HG02763 (cell line): ENCODE measurements at regions not wholly inside any gene's neighbourhood (a gene's known extent, or its start where the extent isn't known, plus 50 kb on each side); places are given as distances from the start of the nearest gene placed in this dataset.

Source experiments
- ATAC-seq: cut with Tn5 transposase; IDR thresholded peaks from one replicate; pipeline ENCODE4 v1.9.1; 2021; ENCODE audit warnings: mild to moderate bottlenecking, moderate library complexity; ENCODE audit not compliant: unreplicated experiment

- ATAC-seq, result no peak
Observed at GRCh38 chr5:158174026-158174425, 315.1 kb upstream of the CLINT1 start.

- no peak for ATAC-seq
Observed at GRCh38 chr5:158172005-158172404, 313.1 kb upstream of the CLINT1 start.

DNA sequence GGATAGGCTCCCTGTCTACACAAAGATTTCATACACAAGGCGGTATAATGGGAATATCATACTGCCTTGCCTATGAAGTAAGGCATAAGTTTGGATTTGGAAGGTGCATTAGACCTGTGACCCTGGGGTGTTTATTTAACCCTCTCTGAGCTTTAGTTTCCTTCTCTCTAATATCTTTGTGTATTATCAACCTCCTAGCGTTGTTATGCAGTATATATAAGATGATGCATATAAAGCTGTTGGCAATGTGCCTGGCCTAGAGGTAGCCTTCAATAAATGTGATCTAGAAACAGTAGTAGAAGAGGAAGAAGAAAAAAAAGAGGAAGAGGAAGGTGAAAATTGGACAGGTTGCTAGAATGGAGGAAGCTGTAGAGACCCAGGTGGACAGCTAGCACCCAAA, 311.6 kb upstream of the CLINT1 start:
- no peak for ATAC-seq

DNA sequence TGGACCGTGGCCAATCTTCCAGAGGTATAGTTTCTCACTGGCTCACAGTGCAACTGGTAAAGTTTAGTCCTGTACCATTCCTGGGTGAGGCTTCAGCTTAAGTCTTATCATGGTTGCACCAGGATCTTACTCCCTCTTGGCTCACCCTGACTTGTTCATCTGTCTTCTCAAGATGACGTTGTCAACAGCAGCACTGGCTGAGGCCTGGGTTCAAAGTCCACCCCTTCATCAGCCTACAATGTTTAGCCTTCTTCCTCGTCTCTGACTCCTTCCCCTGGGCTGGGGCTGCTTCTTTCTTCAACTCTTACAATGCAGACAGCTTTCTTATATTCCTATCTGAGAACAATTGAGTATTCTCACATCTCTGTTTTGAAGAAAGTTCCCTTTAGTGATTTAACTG, 311.1 kb upstream of the CLINT1 start:
- ATAC-seq, result no peak

DNA sequence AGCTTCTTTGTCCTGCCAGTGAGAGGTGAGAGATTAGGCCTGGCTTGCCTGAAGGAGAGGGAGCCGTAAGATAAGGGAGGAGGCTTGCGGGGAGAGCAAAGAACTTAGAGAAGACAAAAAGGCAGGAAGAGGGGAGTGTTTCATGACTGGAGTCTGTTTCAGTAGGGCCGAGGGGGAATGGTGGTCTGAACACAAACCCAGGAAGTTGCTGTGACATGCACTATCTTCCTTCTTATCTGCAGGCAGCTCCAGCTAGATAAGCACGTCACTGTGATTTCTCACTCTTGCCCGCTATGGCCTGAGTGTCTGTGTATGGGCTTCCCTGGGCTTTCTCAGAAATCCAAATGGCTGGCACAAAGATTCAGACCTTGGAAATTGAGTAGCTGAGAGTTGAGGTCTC, 307.5 kb upstream of the CLINT1 start:
- ATAC-seq, result no peak

GRCh38 chr5:158165647-158166046, 306.7 kb upstream of the CLINT1 start:
- no peak for ATAC-seq

- ATAC-seq, result no peak
Observed at GRCh38 chr5:158164296-158165047, 305.5 kb upstream of the CLINT1 start.

DNA sequence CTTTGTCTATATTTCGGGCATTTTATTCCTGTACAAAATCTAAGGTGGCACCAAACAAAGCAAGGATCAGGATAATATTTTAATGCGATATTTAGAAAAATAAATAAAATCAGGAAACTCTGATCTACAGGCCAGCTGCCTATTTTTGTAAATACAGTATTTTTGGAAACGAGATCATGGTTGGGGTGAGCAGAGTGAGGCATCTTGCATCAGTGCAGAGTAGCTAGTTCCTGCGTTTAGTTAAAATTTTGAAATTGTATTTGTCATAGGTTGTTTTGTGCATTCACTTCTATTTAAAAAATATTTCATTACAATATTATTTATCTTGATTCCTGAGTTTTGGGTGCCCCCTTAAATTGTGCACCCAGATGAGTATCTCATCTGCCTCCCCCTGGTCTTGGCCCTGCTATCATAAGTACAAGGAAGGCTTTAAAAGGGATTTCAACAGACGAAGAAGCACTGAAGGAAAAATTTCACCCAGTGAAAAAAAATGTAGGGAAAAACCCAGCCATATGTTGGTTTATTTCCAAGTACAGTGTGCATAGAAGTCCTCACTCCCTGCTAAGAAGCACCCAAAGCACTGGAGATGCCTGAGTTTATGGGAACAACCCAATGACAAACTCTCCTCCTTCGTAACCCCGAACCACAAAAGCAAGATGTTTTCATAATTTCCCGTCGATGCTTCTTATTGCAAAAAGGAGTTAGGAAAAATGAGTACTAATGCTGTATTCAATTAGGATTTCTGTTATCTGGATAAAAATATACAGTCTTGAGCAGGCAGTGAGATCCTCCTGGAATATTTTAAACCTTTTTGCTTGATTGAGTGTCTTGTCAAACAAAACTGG, 304.7 kb upstream of the CLINT1 start:
- no peak for ATAC-seq

DNA sequence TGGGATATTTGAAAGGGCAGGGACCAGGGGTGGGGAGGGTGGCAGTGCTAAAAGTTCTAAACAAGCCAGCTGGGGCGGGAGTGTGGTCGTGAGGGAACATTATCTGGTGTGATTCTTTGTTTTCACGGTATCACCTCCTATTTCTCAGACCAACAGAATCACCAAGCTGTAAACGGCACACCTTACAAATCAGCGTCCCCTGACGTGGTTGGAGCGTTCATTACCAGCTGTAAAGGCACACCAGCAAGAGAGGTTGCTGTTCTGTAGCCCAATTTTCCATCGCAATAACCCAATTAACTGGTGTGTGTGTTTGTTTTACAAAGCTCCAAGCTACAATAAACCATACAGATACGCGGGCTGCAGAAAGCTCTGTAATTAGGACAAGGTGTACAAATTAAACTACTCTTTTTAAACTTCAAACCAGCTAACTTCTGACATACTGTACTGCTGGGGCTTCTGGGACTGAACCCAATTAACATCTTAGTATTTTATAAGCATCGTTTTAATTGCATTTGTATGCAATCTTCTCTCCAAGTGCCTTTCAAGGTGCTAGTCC, 303.6 kb upstream of the CLINT1 start:
- no peak for ATAC-seq

DNA sequence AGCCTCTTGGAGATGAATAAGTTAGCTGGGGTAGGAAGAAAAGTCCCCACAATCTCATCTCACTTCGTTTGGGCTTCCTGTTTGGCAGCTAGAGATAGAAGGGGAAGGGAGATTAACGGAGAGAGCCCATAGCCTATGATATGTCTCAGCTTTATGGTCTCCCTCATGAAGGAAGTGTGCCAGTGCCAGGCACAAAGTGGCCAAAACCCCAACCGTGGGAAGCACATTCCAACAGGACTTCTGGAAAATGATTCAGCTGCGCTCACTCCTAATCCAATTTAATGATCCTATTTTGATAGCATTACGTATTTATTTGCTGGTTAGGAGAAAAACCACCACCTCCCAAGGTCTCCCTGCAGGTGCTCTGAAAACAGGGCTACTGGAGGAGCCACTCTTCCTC, 303.1 kb upstream of the CLINT1 start:
- no peak for ATAC-seq

DNA sequence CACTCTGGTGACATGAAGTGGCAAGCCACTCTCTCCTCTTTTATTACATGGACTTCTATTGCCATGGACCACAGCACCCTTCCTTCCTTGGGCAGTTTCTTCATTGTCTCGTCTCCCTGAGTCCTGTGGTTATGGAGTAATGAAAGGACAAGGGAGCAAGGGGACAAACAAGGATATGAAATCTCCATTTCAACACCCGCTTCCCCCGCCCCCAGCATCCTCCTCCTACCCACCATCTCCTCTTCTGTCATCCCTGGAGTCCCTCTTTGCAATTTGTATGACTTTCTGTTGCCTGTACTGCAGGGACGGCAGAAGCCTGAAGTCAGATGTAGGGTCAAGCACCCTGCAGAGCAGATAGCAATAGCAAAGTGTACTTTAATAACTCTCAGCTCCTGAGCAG, 300.7 kb upstream of the CLINT1 start:
- no peak for ATAC-seq

DNA sequence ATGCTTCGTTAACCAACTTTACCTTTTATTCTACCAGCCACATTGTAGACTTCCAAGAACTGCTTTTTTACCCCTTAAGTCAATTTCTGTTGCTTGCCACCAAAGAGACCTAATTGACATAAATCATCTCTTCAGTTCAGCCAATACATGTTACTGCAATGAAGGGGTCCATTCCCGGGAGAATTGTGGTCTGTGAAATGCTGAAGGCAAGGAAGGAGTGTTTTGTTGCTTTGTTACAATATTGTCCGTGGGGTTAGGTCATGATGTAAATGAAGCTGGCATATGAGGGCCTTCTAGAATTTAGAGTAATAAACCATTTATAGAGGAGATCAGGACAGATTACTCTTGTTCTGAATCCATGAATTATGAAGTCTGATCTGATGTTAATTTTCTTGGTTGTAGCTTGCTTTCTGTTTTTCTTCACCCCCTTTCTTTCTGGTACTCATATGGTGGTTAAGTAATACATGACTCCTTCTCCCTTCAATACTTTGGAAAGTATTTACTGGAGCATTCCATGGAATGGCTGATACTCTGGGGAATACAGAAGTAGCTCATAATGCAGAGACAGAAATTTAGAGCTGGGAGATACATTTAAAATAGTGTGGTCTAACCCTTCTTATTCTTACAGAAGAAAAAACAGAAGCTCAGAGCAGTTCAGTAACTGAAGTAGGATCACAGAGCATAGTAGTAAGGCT, 297.0 kb upstream of the CLINT1 start:
- ATAC-seq, result no peak

GRCh38 chr5:158155067-158155466, 296.1 kb upstream of the CLINT1 start:
- no peak for ATAC-seq

GRCh38 chr5:158154226-158155005, 295.5 kb upstream of the CLINT1 start:
- ATAC-seq, result no peak

- no peak for ATAC-seq
Observed at GRCh38 chr5:158153508-158153907, 294.6 kb upstream of the CLINT1 start.

DNA sequence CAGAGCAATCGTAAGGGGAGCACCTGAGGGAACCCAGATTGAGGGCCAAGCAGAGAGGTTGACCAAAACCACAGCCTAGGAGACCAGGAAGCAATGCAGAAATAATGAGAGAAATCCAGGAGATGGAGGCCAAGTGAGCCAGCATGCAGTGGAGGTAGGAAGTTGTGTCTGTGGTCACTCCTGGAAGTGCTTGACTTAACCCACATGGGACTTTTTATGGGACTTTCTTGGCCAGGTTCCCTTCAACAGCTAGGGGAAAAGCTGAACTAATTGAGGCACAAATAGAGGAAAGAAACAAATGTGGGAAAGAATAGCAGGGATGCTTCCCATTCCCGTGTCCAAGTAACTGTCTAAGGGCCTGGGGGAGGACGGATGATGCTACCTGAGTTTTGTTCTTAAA, 293.2 kb upstream of the CLINT1 start:
- ATAC-seq, result no peak

DNA sequence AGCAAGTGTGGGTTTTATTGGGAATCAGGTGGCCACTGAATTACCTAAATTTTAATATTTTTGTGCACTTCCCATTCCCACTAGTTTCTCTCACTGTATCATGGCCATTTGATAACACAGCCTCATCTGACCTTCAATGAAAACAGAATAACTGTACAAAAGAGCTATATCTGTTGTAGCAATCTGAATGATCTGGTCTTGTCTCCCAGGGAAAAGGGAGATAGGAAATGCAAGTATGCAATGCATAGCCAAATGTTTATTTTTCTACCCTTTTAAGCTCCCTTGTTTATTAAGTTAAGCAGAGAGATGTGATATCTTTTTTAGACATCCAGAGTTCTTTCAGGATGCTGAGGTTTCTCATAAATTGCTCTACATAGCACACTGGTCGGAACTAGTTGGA, 288.3 kb upstream of the CLINT1 start:
- no peak for ATAC-seq

DNA sequence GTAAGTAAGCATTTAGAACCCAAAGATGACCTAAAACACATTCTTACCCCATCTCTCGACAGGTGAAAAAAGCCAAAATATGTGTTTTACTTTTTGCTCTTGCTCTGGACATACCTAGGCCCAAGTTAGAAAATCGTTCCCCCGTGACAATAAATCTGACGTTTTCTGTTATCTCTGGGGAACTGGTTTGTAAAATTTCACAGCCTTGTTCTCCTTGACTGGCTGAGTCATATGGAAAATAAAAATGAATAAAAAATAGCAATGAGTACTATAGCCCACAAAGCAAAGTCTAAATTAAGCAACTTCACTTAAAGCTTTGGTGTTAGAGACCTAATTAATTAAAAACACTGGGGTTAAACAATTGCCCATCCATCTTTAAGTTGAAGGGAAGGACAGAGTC, 286.9 kb upstream of the CLINT1 start:
- no peak for ATAC-seq

DNA sequence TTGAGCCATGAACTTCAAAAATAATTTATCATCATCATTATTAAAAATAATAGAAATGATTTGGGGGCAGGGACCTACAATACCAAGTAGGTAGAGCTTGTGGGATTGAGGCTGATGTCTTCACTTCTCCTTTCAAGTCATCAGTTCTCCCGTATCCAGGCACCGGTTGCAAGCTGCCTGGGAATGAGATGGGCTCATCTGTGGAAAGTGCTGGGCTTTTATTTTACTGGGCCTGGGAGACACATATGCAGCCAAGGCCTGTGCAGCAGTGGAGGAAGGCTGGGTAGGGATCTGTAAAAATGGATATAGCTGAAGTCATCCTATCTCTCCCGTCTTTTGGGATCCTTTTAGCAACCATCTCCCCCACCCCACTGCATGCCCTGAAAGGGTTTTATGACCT, 284.1 kb upstream of the CLINT1 start:
- ATAC-seq, result no peak

GRCh38 chr5:158142156-158142555, 283.2 kb upstream of the CLINT1 start:
- ATAC-seq, result no peak
